K562 (cell line): ENCODE measurements at regions not wholly inside any gene's neighbourhood (a gene's known extent, or its start where the extent isn't known, plus 50 kb on each side); places are given as distances from the start of the nearest gene placed in this dataset.
"Not testable (repeated sequence)": the region's sequence is repeated elsewhere in the genome, so short reads cannot be mapped to it uniquely, and the experiment has no call there.

Experiments
- ATAC-seq: fragments of 200-7000 bp; cut with Tn5 transposase; 3 replicates; pipeline ENCODE4 v1.9.1; 2020; ENCODE audit warnings: moderate library complexity
- BruUV-seq: library from RNA; stranded (reverse); fragments of 400-500 nt; replicated peaks from 2 replicates; lab custom pipeline; 2021; lab: Mats Ljungman, UMichigan
- CTCF ChIA-PET: fragments of 300-600 bp; formaldehyde crosslinking; extraction: SDS; loops from one replicate; lab custom pipeline; 2021; ENCODE audit warnings: low intra/inter-chr PET ratio; lab: Yijun Ruan, JAX
- POLR2A ChIA-PET: fragments of 300-600, 350-650 bp; sonication (Branson Sonifier 250); formaldehyde crosslinking; extraction: SDS; loops from one replicate; lab custom pipeline; 2021; ENCODE audit warnings: antibody characterized with exemption, inconsistent platforms; lab: Yijun Ruan, JAX
- DNase-seq, 4 experiments: peaks; one replicate each; pipeline versions ENCODE4 v3.0.0 to v3.0.0-alpha.2; 2011 to 2018; ENCODE audit warnings: low spot score in 3 of 4, mixed read lengths in 3 of 4; ENCODE audit errors: extremely low read depth in 1 of 4
- FAIRE-seq: peaks from 2 replicates; lab custom pipeline; 2011; peaks lifted over from hg19 to GRCh38; lab: Jason Lieb, UNC
- H2AFZ ChIP-seq: 2 replicates; pipeline ENCODE4 v1.6.0; 2011; ENCODE audit warnings: low read depth, low read length, control low read depth, inconsistent platforms
- H3K27ac ChIP-seq: fragments of 200-600 bp; 3 replicates; pipeline ENCODE4 v1.8.0; 2011; ENCODE audit warnings: low read depth, mild to moderate bottlenecking, control low read depth, inconsistent platforms, low read length, moderate library complexity, mixed read lengths; ENCODE audit errors: extremely low read depth
- H3K27me3 ChIP-seq, 2 experiments: fragments of 300-600 bp in 1 of 2; 2 replicates in 1 of 2; 3 replicates in 1 of 2; pipeline versions ENCODE4 v1.6.0 to v1.8.0; 2011; ENCODE audit warnings: inconsistent platforms in 2 of 2, low read length in 2 of 2, mild to moderate bottlenecking in 1 of 2, mixed read lengths in 1 of 2, moderate library complexity in 1 of 2; ENCODE audit not compliant: control insufficient read depth in 2 of 2, insufficient read depth in 2 of 2
- H3K36me3 ChIP-seq: fragments of 300-600 bp; 3 replicates; pipeline ENCODE4 v1.8.0; 2011; ENCODE audit warnings: mild to moderate bottlenecking, low read length, inconsistent platforms; ENCODE audit not compliant: control insufficient read depth, insufficient read depth
- H3K4me1 ChIP-seq, 2 experiments: fragments of 200-600 bp in 1 of 2; replicated peaks in 1 of 2; 2 replicates in 1 of 2; 3 replicates in 1 of 2; pipeline versions ENCODE4 v1.5.1 to v1.8.0; 2011; ENCODE audit warnings: inconsistent platforms in 2 of 2, low read length in 2 of 2, mild to moderate bottlenecking in 1 of 2, mixed read lengths in 1 of 2, moderate library complexity in 1 of 2; ENCODE audit not compliant: control insufficient read depth in 2 of 2, insufficient read depth in 2 of 2
- H3K4me2 ChIP-seq: 2 replicates; pipeline ENCODE4 v1.6.1; 2011; ENCODE audit warnings: low read length, control low read depth, inconsistent platforms, mixed read lengths; ENCODE audit not compliant: insufficient read depth
- H3K4me3 ChIP-seq: fragments of 200-600 bp; sonication (generic), shearing (Covaris generic); 2 replicates; pipeline ENCODE4 v1.5.1; 2016; ENCODE audit warnings: control low read depth, inconsistent platforms
- H3K79me2 ChIP-seq: fragments of 200-600 bp; 3 replicates; pipeline ENCODE4 v1.8.0; 2011; ENCODE audit warnings: low read length, inconsistent platforms; ENCODE audit not compliant: control insufficient read depth, insufficient read depth
- H3K9ac ChIP-seq, 2 experiments: 2 replicates each; pipeline versions ENCODE4 v1.6.0 to v1.6.1; 2011; ENCODE audit warnings: low read depth in 2 of 2, low read length in 2 of 2, control low read depth in 1 of 2, inconsistent platforms in 1 of 2, mild to moderate bottlenecking in 1 of 2, mixed read lengths in 1 of 2; ENCODE audit not compliant: insufficient read depth in 1 of 2
- H3K9me1 ChIP-seq: one replicate; pipeline ENCODE4 v1.6.0; 2011; ENCODE audit warnings: inconsistent platforms, mild to moderate bottlenecking, low read length, moderate library complexity; ENCODE audit not compliant: control insufficient read depth, insufficient read depth
- H3K9me3 ChIP-seq: replicated peaks from 2 replicates; pipeline ENCODE4 v1.5.1; 2011; ENCODE audit warnings: low read depth, low read length, inconsistent platforms; ENCODE audit not compliant: control insufficient read depth, insufficient read depth
- H4K20me1 ChIP-seq: replicated peaks from 2 replicates; pipeline ENCODE4 v1.6.1; 2011; ENCODE audit warnings: low read length, inconsistent platforms, mixed read lengths; ENCODE audit not compliant: control insufficient read depth, insufficient read depth
- ARID2 ChIP-seq: fragments of 450-650 bp; IDR thresholded peaks from 2 replicates; pipeline ENCODE4 v1.6.1; 2017; ENCODE audit warnings: antibody characterized with exemption, mild to moderate bottlenecking
- ARNT ChIP-seq, 2 experiments: fragments of 450-650 bp; IDR thresholded peaks; 2 replicates each; pipeline ENCODE4 v1.6.1; 2016; ENCODE audit warnings: mild to moderate bottlenecking in 1 of 2
- SMARCA5 ChIP-seq: fragments of 450-650 bp; IDR thresholded peaks from 2 replicates; pipeline ENCODE4 v1.6.1; 2016
- ZNF407 ChIP-seq: fragments of 450-650 bp; IDR thresholded peaks from 2 replicates; pipeline ENCODE4 v1.6.1; 2016; ENCODE audit warnings: low read depth
- ZNF780A ChIP-seq: fragments of 250-450 bp; sonication (Bioruptor Pico); IDR thresholded peaks from 2 replicates; pipeline ENCODE4 v1.5.0; 2021; ENCODE audit warnings: mild to moderate bottlenecking
- WGBS: fragments of 100-300 bp; shearing (Covaris generic); methylation state at CpG from one replicate; pipeline ENCODE4 v1.1.6; 2016; ENCODE audit warnings: low coverage, mixed read lengths; ENCODE audit not compliant: insufficient coverage; ENCODE audit errors: missing lambda C conversion rate; 5-methylcytosine and 5-hydroxymethylcytosine counted together
- in situ Hi-C: fragments of 300-500 bp; cut with MboI; formaldehyde crosslinking; loops from 4 replicates; pipeline ENCODE4 v1.15.0; 2018; ENCODE audit warnings: inconsistent platforms, mixed read lengths
- intact Hi-C: fragments of 100-400 bp; cut with micrococcal nuclease; formaldehyde crosslinking; loops from 2 replicates; pipeline ENCODE4 v1.14.2; 2022

GRCh38 chr6:48641544-48641943 is 530.5 kb upstream of the PTCHD4 start (continued):
- TF ChIP-seq ZNF407 (no peak), ARNT (IDR thresholded peaks at IDR 0.05) (no peak), ZNF780A (CRISPR knock-in tag) (no peak), ARID2 (no peak), SMARCA5 (no peak)

- BruUV-seq, intact Hi-C loops, H3K9me3 ChIP-seq, H2AFZ ChIP-seq, ATAC-seq, H3K4me3 ChIP-seq, H4K20me1 ChIP-seq, H3K27me3 ChIP-seq, POLR2A ChIA-PET, H3K4me1 ChIP-seq, H3K4me2 ChIP-seq, DNase-seq, H3K36me3 ChIP-seq, H3K27ac ChIP-seq, H3K79me2 ChIP-seq, in situ Hi-C loops, CTCF ChIA-PET, H3K9ac ChIP-seq, FAIRE-seq, H3K9me1 ChIP-seq: not testable (repeated sequence)
- 0% methylated on average over 1 of the region's 1 CpG for WGBS
Observed at GRCh38 chr6:48638796-48639195, 527.8 kb upstream of the PTCHD4 start.
